PFSK-1 (cell line): ENCODE measurements at regions not wholly inside any gene's neighbourhood (a gene's known extent, or its start where the extent isn't known, plus 50 kb on each side); places are given as distances from the start of the nearest gene placed in this dataset.

Experiments used
- FOXP2 ChIP-seq: optimal IDR thresholded peaks from 2 replicates; pipeline ENCODE3; 2011; ENCODE audit warnings: borderline replicate concordance, control low read depth, inconsistent platforms; ENCODE audit not compliant: insufficient read depth; ENCODE audit errors: extremely low read length, extremely low read depth
- POLR2AphosphoS5 ChIP-seq: IDR thresholded peaks from 2 replicates; pipeline ENCODE4 v1.6.1; 2012; ENCODE audit warnings: low read depth, mild to moderate bottlenecking, control low read depth, low read length, moderate library complexity

DNA sequence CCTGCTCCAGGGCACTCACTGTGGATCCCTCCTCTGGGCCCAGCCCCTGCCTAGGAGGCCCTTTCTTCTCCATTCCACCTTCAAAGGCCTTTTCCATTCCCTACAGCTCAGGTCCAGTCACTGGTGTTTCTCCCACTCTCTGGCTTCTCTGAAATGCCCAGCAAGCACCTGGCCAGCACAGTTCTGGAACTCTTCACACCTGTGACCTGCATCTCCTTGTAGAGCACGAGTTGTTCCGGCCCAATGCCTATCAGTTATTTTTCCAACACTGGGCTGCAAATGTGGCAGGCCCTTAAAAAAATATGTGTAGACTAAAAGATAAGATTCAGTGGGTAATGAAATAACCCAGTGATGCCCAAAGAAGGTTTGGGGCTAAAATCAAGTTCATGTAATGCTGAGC, 87.1 kb downstream of the PRLHR start:
- TF ChIP-seq FOXP2 (no peak), POLR2AphosphoS5 (no peak)
